ENCODE measurements at regions not wholly inside any gene's neighbourhood (a gene's known extent, or its start where the extent isn't known, plus 50 kb on each side); places are given as distances from the start of the nearest gene placed in this dataset.

GRCh38 chr1:108063703-108064102, 98.7 kb upstream of the VAV3 start:
- no peak for TF ChIP-seq CTCF (IDR thresholded peaks at IDR 0.05; ENCODE audit: low read depth, low read length)
- no peak for TF ChIP-seq EZH2phosphoT487 (IDR thresholded peaks at IDR 0.05; ENCODE audit: low read depth)
